ENCODE measurements at regions not wholly inside any gene's neighbourhood (a gene's known extent, or its start where the extent isn't known, plus 50 kb on each side); places are given as distances from the start of the nearest gene placed in this dataset.

GRCh38 chr3:145357453-145357852, 803.5 kb downstream of the PLOD2 start:
- DNase-seq (ENCODE audit: low spot score in 2 of 2), result no peak
- H3K4me3 ChIP-seq (ENCODE audit: low read depth, poor library complexity, severe bottlenecking), result no peak overlapping the region
- intact Hi-C loops (cut with DNase I; ENCODE audit: low total_unique reads), result no loop called here
- WGBS, 2 donors, result 73 to 88% methylated on average over 5 of the region's 5 CpGs
- TF ChIP-seq CTCF (IDR thresholded peaks at IDR 0.05) (no peak), POLR2A (IDR thresholded peaks at IDR 0.05) (no peak)

DNA sequence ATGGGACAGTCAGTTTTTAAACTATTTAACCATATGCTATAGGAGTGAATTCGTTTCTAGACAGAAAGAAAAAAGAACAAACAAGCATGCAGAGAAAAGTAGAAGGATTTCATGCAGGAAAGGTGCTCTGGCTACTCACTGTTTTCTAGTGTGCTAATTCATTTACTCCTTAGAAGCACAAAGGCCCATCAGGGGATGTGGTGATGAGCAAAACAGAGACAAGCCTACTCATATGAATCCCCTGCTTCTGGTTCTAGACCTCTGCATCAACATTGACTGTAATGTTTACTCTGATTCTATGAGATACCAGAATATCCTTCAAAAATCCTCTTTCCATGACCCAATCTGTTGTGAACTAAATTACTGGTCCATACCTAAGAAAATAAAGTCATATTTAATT, 801.9 kb downstream of the PLOD2 start:
- intact Hi-C loops (cut with DNase I; ENCODE audit: low total_unique reads), result no loop called here
- WGBS, 2 donors, result 42 to 59% methylated on average over 1 of the region's 1 CpG

DNA sequence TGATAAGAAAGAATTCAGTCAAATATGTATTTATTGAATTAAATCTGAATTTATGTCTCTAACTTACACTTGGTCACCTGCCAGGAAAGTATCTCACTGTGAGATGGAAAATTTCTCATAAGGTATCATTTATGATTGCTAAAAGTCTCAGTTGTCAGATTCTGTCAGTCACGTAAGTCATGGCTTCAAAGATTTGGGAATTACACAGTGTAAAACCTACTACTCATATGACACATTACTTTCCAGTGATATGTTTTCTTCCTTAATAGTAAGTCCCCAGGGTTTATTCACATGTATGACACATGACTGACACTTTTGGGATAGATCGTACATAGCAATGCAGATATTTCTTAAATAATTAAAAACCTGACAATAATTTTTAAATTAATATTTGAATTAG, 792.2 kb downstream of the PLOD2 start:
- no peak for DNase-seq (ENCODE audit: low spot score in 2 of 2)
- WGBS, 2 donors, result 83 to 85% methylated on average over 2 of the region's 2 CpGs
- H3K4me3 ChIP-seq (ENCODE audit: low read depth, poor library complexity, severe bottlenecking), result no peak overlapping the region
- no peak for TF ChIP-seq CTCF (IDR thresholded peaks at IDR 0.05)
- intact Hi-C loops (cut with DNase I; ENCODE audit: low total_unique reads), result no loop called here

More for the DNA sequence above, 801.9 kb downstream of the PLOD2 start:
- no peak overlapping the region for H3K4me3 ChIP-seq (ENCODE audit: low read depth, poor library complexity, severe bottlenecking)
- DNase-seq (ENCODE audit: low spot score in 2 of 2), result no peak
- TF ChIP-seq CTCF (IDR thresholded peaks at IDR 0.05) (no peak), POLR2A (IDR thresholded peaks at IDR 0.05) (no peak)

GRCh38 chr3:145370870-145371269, 790.1 kb downstream of the PLOD2 start:
- intact Hi-C loops (cut with DNase I; ENCODE audit: low total_unique reads), result no loop called here
- H3K4me3 ChIP-seq (ENCODE audit: low read depth, poor library complexity, severe bottlenecking), result no peak overlapping the region
- no peak for DNase-seq (ENCODE audit: low spot score in 2 of 2)
- 83 to 85% methylated on average over 5 of the region's 5 CpGs for WGBS, 2 donors
- TF ChIP-seq POLR2A (IDR thresholded peaks at IDR 0.05), result no peak
- no peak for TF ChIP-seq CTCF (IDR thresholded peaks at IDR 0.05)

- intact Hi-C loops (cut with DNase I; ENCODE audit: low total_unique reads), result no loop called here
- WGBS, 2 donors, result 72 to 86% methylated on average over 1 of the region's 1 CpG
- DNase-seq (ENCODE audit: low spot score in 2 of 2), result no peak
- TF ChIP-seq POLR2A (IDR thresholded peaks at IDR 0.05) (no peak), CTCF (IDR thresholded peaks at IDR 0.05) (no peak)
- no peak overlapping the region for H3K4me3 ChIP-seq (ENCODE audit: low read depth, poor library complexity, severe bottlenecking)
These were observed 783.7 kb downstream of the PLOD2 start for GRCh38 chr3:145377301-145377700.

DNA sequence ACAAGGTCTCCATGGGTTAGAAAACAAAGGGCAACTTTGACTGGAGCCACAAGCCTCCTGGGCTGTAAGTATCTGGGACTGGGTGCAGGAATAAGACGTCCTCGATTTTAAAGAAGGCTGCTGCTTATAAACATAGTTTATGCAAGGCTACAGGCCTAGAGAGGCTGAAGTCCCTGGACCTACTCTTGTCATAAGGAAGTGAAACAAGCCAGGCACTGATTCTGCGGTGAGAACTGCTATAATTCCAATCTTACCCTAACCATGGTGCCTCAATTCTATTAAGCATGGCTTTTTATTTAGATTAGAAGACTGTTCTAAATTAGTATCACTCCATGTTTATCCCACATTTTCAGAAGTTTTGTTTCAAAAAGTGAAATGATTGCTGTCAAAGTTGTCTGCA, 777.6 kb downstream of the PLOD2 start:
- intact Hi-C loops (cut with DNase I; ENCODE audit: low total_unique reads), result no loop called here
- H3K4me3 ChIP-seq (ENCODE audit: low read depth, poor library complexity, severe bottlenecking), result no peak overlapping the region
- WGBS, 2 donors, result 89 to 90% methylated on average over 3 of the region's 3 CpGs
- TF ChIP-seq POLR2A (IDR thresholded peaks at IDR 0.05) (no peak), CTCF (IDR thresholded peaks at IDR 0.05) (no peak)
- no peak for DNase-seq (ENCODE audit: low spot score in 2 of 2)

Measured in lower leg skin (tissue), 4 donors.